ENCODE measurements at regions not wholly inside any gene's neighbourhood (a gene's known extent, or its start where the extent isn't known, plus 50 kb on each side); places are given as distances from the start of the nearest gene placed in this dataset.

GRCh38 chr4:72909461-72909860 lies 160.1 kb downstream of the COX18 start:
- Histone ChIP-seq H3K4me1 (no peaks in the 10 kb centered on the region), H3K27ac (no peak overlapping the region), H3K9me3 (no peaks in the 10 kb centered on the region), H3K4me3 (no peak overlapping the region), H3K27me3 (no peaks in the 10 kb centered on the region), H3K36me3 (no peaks in the 10 kb centered on the region)
- intact Hi-C loops (cut with DNase I), result no loop called here
- WGBS, 2 donors, result 4 to 5% methylated on average over 1 of the region's 1 CpG
- no peak for FAIRE-seq
- TF ChIP-seq CTCF (IDR thresholded peaks at IDR 0.05), result peak in 1 of 4 donors; percentile 23
- DNase-seq, result peak in 2 of 6 donors; percentile 11 to 42
- peak; percentile 58 to 89 (median 69) for ATAC-seq

GRCh38 chr4:72902354-72902753 lies 167.2 kb downstream of the COX18 start:
- Histone ChIP-seq H3K27me3 (no peaks in the 10 kb centered on the region), H3K36me3 (no peaks in the 10 kb centered on the region), H3K27ac (no peak overlapping the region), H3K4me1 (no peaks in the 10 kb centered on the region), H3K4me3 (no peak overlapping the region), H3K9me3 (no peaks in the 10 kb centered on the region)
- DNase-seq (no peak), ATAC-seq (no peak), FAIRE-seq (no peak)
- 0% methylated on average over 1 of the region's 1 CpG for WGBS, 2 donors
- intact Hi-C loops (cut with DNase I), result no loop called here
- no peak for TF ChIP-seq CTCF (IDR thresholded peaks at IDR 0.05)

GRCh38 chr4:72901553-72901952 lies 168.0 kb downstream of the COX18 start:
- H3K9me3 ChIP-seq, result no peaks in the 10 kb centered on the region
- intact Hi-C loops (cut with DNase I), result no loop called here
- no peak for TF ChIP-seq CTCF (IDR thresholded peaks at IDR 0.05)

GRCh38 chr4:72900952-72901351 lies 168.6 kb downstream of the COX18 start:
- peaks cover 0 to 4% (median 0%) of the 10 kb centered on the region in 3 donors for H3K4me1 ChIP-seq
- DNase-seq, result no peak
- WGBS, 2 donors, result 40 to 51% methylated on average over 2 of the region's 2 CpGs
- no peak overlapping the region for H3K4me3 ChIP-seq
- intact Hi-C loops (cut with DNase I), result no loop called here
- no peaks in the 10 kb centered on the region for H3K36me3 ChIP-seq
- no peak for ATAC-seq
- no peak for TF ChIP-seq CTCF (IDR thresholded peaks at IDR 0.05)
- no peak overlapping the region for H3K27ac ChIP-seq
- H3K27me3 ChIP-seq, result no peaks in the 10 kb centered on the region
- no peaks in the 10 kb centered on the region for H3K9me3 ChIP-seq
- FAIRE-seq, result no peak

More at GRCh38 chr4:72901553-72901952, 168.0 kb downstream of the COX18 start:
- H3K27ac ChIP-seq, result no peak overlapping the region
- H3K4me1 ChIP-seq, result peaks cover 0 to 4% (median 0%) of the 10 kb centered on the region in 3 donors
- ATAC-seq (no peak), FAIRE-seq (no peak), DNase-seq (no peak)
- no peaks in the 10 kb centered on the region for H3K27me3 ChIP-seq
- H3K36me3 ChIP-seq, result no peaks in the 10 kb centered on the region
- WGBS, 2 donors, result 36 to 38% methylated on average over 2 of the region's 2 CpGs
- no peak overlapping the region for H3K4me3 ChIP-seq

GRCh38 chr4:72899621-72900020 lies 169.9 kb downstream of the COX18 start:
- no peak for TF ChIP-seq CTCF (IDR thresholded peaks at IDR 0.05)
- DNase-seq (no peak), ATAC-seq (no peak), FAIRE-seq (no peak)
- Histone ChIP-seq H3K36me3 (no peaks in the 10 kb centered on the region), H3K4me3 (no peak overlapping the region), H3K9me3 (no peaks in the 10 kb centered on the region), H3K27ac (no peak overlapping the region), H3K4me1 (peaks cover 0 to 4% (median 0%) of the 10 kb centered on the region in 3 donors), H3K27me3 (no peaks in the 10 kb centered on the region)
- intact Hi-C loops (cut with DNase I), result no loop called here
- 51% methylated on average over 3 of the region's 3 CpGs for WGBS, 2 donors

All from pancreas (tissue), 10 donors.